ENCODE measurements at regions not wholly inside any gene's neighbourhood (a gene's known extent, or its start where the extent isn't known, plus 50 kb on each side); places are given as distances from the start of the nearest gene placed in this dataset.

- no peak for DNase-seq (ENCODE audit: low spot score)
- no peak overlapping the region for H3K27ac Mint-ChIP-seq (ENCODE audit: unreplicated experiment)
- no peak overlapping the region for H3K4me3 Mint-ChIP-seq (ENCODE audit: unreplicated experiment)
- peaks cover 28% of the 10 kb centered on the region for H3K27me3 Mint-ChIP-seq (ENCODE audit: low read depth)
- no peaks in the 10 kb centered on the region for H3K9me3 Mint-ChIP-seq (ENCODE audit: low read depth)
- no peaks in the 10 kb centered on the region for H3K4me1 Mint-ChIP-seq (ENCODE audit: low read depth)
- TF ChIP-seq, protein P1, sequence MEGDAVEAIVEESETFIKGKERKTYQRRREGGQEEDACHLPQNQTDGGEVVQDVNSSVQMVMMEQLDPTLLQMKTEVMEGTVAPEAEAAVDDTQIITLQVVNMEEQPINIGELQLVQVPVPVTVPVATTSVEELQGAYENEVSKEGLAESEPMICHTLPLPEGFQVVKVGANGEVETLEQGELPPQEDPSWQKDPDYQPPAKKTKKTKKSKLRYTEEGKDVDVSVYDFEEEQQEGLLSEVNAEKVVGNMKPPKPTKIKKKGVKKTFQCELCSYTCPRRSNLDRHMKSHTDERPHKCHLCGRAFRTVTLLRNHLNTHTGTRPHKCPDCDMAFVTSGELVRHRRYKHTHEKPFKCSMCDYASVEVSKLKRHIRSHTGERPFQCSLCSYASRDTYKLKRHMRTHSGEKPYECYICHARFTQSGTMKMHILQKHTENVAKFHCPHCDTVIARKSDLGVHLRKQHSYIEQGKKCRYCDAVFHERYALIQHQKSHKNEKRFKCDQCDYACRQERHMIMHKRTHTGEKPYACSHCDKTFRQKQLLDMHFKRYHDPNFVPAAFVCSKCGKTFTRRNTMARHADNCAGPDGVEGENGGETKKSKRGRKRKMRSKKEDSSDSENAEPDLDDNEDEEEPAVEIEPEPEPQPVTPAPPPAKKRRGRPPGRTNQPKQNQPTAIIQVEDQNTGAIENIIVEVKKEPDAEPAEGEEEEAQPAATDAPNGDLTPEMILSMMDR (IDR thresholded peaks at IDR 0.05) = no peak
- H3K36me3 Mint-ChIP-seq (ENCODE audit: low read depth) = no peaks in the 10 kb centered on the region
Measured at GRCh38 chr22:22824340-22825212, 63.0 kb upstream of the IGLL5 start.

DNA sequence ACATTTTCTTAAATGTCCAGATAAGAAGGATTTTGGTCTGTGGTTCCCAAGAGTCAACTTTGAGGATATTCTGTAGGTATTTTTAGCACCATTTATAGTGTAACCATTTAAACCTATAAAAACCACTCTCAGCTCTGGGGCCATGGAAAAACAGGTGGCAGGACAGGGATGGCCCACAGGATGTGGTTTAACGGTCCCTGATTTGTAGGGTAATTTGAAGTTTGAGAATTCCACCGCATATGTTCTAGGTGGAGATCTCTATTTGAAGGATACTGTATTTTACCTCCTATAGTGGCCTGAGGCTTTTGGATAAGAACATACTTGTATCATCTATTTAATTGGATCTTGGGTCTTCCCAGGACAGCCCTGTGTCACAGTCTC lies 62.4 kb upstream of the IGLL5 start:
- Mint-ChIP-seq H3K4me3 (ENCODE audit: unreplicated experiment) (no peak overlapping the region), H3K9me3 (ENCODE audit: low read depth) (no peaks in the 10 kb centered on the region), H3K27ac (ENCODE audit: unreplicated experiment) (no peak overlapping the region), H3K27me3 (ENCODE audit: low read depth) (peaks cover 28% of the 10 kb centered on the region), H3K4me1 (ENCODE audit: low read depth) (no peaks in the 10 kb centered on the region), H3K36me3 (ENCODE audit: low read depth) (no peaks in the 10 kb centered on the region)
- TF ChIP-seq, protein P1 (IDR thresholded peaks at IDR 0.05) = no peak
- no peak for DNase-seq (ENCODE audit: low spot score)

GRCh38 chr22:22827187-22827939 lies 60.3 kb upstream of the IGLL5 start:
- H3K4me1 Mint-ChIP-seq (ENCODE audit: low read depth) = no peaks in the 10 kb centered on the region
- TF ChIP-seq, protein P1 (IDR thresholded peaks at IDR 0.05) = no peak
- H3K9me3 Mint-ChIP-seq (ENCODE audit: low read depth) = peaks cover 12% of the 10 kb centered on the region
- no peaks in the 10 kb centered on the region for H3K36me3 Mint-ChIP-seq (ENCODE audit: low read depth)
- H3K27ac Mint-ChIP-seq (ENCODE audit: unreplicated experiment) = no peak overlapping the region
- H3K27me3 Mint-ChIP-seq (ENCODE audit: low read depth) = peaks cover 27% of the 10 kb centered on the region
- DNase-seq (ENCODE audit: low spot score) = no peak
- H3K4me3 Mint-ChIP-seq (ENCODE audit: unreplicated experiment) = no peak overlapping the region

- TF ChIP-seq, protein P1 (IDR thresholded peaks at IDR 0.05) = no peak
- H3K4me1 Mint-ChIP-seq (ENCODE audit: low read depth) = no peaks in the 10 kb centered on the region
- H3K4me3 Mint-ChIP-seq (ENCODE audit: unreplicated experiment) = no peak overlapping the region
- peaks cover 12% of the 10 kb centered on the region for H3K9me3 Mint-ChIP-seq (ENCODE audit: low read depth)
- DNase-seq (ENCODE audit: low spot score) = no peak
- no peak overlapping the region for H3K27ac Mint-ChIP-seq (ENCODE audit: unreplicated experiment)
- peaks cover 33% of the 10 kb centered on the region for H3K27me3 Mint-ChIP-seq (ENCODE audit: low read depth)
- no peaks in the 10 kb centered on the region for H3K36me3 Mint-ChIP-seq (ENCODE audit: low read depth)
Measured at GRCh38 chr22:22830193-22830592, 57.4 kb upstream of the IGLL5 start.

DNA sequence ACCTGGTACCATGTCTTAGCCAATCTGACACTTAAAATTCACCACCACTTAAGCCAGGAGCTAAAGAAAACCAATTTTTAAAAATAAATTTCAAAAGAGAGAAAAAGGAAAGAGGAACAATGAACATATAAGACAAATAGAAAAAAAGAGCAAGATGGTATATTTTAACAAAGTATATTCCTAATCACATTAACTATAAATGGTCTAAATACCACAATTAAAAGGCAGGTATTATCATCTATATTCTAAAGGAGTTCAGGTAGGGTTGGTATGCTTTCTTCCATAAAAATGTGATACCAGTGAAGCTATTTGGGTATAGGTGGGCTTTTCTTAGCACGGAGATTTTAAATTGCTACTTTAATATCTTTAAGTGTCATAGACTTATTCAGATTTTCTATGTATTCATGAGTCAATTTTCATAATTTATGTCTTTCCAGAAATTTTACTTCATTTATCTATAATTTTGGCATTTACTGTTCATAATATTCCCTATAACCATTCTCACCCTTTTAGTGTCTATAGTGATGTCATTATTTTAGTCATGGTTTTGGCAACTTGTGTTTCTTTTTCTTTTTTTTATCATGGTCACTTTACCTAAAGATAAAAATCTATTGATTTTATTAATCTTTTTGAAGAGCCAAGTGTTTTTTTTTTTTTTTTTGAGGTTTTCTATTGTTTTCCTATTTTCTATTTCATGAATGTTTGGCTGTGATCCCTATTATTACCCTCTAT lies 56.5 kb upstream of the IGLL5 start:
- Mint-ChIP-seq H3K27ac (ENCODE audit: unreplicated experiment) (no peak overlapping the region), H3K27me3 (ENCODE audit: low read depth) (peaks cover 29% of the 10 kb centered on the region), H3K4me3 (ENCODE audit: unreplicated experiment) (no peak overlapping the region), H3K9me3 (ENCODE audit: low read depth) (peaks cover 12% of the 10 kb centered on the region), H3K4me1 (ENCODE audit: low read depth) (no peaks in the 10 kb centered on the region), H3K36me3 (ENCODE audit: low read depth) (no peaks in the 10 kb centered on the region)
- TF ChIP-seq, protein P1 (IDR thresholded peaks at IDR 0.05) = no peak
- no peak for DNase-seq (ENCODE audit: low spot score)
